ENCODE measurements at regions not wholly inside any gene's neighbourhood (a gene's known extent, or its start where the extent isn't known, plus 50 kb on each side); places are given as distances from the start of the nearest gene placed in this dataset.

DNA sequence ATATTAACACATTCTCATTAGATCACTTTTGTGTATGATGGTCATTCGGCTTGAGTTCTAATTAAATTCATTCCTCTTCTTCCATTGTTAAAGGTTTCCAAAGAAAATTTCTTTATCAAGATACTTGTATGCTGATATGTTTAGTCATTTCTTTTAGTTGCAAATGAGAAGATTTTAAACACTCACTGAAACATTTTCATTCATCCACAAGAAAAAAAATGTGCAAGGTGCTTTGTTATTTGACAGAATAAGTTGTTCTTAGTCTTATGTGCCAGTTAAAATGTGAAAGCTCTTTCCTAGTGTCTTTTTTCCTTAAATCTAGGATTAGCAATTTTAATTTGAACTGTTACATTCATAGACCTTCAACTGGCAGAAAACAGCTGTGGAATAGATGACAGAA lies 727.0 kb upstream of the NEGR1 start:
- H3K79me2 ChIP-seq (replicated peaks; ENCODE audit: insufficient read depth, low read length), result no peaks in the 10 kb centered on the region
- no peak overlapping the region for H3K9ac ChIP-seq (ENCODE audit: low read length)
- no peak overlapping the region for H3K27ac ChIP-seq (ENCODE audit: low read length)
- no peak overlapping the region for H2AFZ ChIP-seq (ENCODE audit: low read depth, low read length)
- H3F3A ChIP-seq (ENCODE audit: insufficient read depth, low read length, poor library complexity, severe bottlenecking), result no peaks in the 10 kb centered on the region
- no peaks in the 10 kb centered on the region for H3K9me2 ChIP-seq (ENCODE audit: insufficient read depth, low read length)
- H3K9me3 ChIP-seq (ENCODE audit: low read length), result no peaks in the 10 kb centered on the region
- TF ChIP-seq MXI1 (conservative IDR thresholded peaks at IDR 0.05; ENCODE audit: poor library complexity, severe bottlenecking), result no peak
- TF ChIP-seq EP300 (conservative IDR thresholded peaks at IDR 0.05; ENCODE audit: poor library complexity, severe bottlenecking), result no peak
- no peaks in the 10 kb centered on the region for H3K36me3 ChIP-seq (ENCODE audit: insufficient read depth, low read length)
- no peak overlapping the region for H3K4me2 ChIP-seq (ENCODE audit: low read length)
- H3K27me3 ChIP-seq (ENCODE audit: insufficient read depth, low read depth, low read length), result no peaks in the 10 kb centered on the region
- no peak overlapping the region for H3K4me3 ChIP-seq (ENCODE audit: low read length)
- H4K20me1 ChIP-seq (ENCODE audit: insufficient read depth), result no peaks in the 10 kb centered on the region

DNA sequence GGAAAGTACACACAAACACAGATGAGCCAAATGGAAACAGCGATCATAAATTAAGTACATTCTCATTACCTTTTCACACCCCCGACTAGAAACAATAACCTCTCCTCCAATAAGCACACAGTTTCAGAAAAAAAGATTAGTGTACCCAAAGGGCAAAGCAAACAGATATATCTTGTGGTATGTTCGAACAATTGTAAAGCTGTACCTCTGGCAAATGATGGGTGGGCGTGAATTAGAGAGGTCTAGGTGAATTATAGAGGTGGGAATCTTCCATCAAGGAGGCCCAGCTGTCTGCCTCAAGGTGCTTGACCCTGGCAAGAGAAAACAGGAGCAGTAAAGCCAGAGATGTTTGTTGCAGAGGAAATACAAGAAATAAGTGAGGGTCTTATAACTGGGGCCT lies 715.3 kb upstream of the NEGR1 start:
- no peak overlapping the region for H3K27ac ChIP-seq (ENCODE audit: low read length)
- H3K4me2 ChIP-seq (ENCODE audit: low read length), result no peak overlapping the region
- no peaks in the 10 kb centered on the region for H3F3A ChIP-seq (ENCODE audit: insufficient read depth, low read length, poor library complexity, severe bottlenecking)

More for the DNA sequence above, 715.3 kb upstream of the NEGR1 start:
- Histone ChIP-seq H3K9me3 (ENCODE audit: low read length) (no peaks in the 10 kb centered on the region), H3K36me3 (ENCODE audit: insufficient read depth, low read length) (no peaks in the 10 kb centered on the region), H3K79me2 (replicated peaks; ENCODE audit: insufficient read depth, low read length) (no peaks in the 10 kb centered on the region), H4K20me1 (ENCODE audit: insufficient read depth) (no peaks in the 10 kb centered on the region), H2AFZ (ENCODE audit: low read depth, low read length) (no peak overlapping the region), H3K4me3 (ENCODE audit: low read length) (no peak overlapping the region), H3K9me2 (ENCODE audit: insufficient read depth, low read length) (no peaks in the 10 kb centered on the region), H3K27me3 (ENCODE audit: insufficient read depth, low read depth, low read length) (no peaks in the 10 kb centered on the region), H3K9ac (ENCODE audit: low read length) (no peak overlapping the region)
- TF ChIP-seq RAD21 (conservative IDR thresholded peaks at IDR 0.05) (no peak), EP300 (conservative IDR thresholded peaks at IDR 0.05; ENCODE audit: poor library complexity, severe bottlenecking) (no peak), MXI1 (conservative IDR thresholded peaks at IDR 0.05; ENCODE audit: poor library complexity, severe bottlenecking) (no peak), POLR2AphosphoS5 (IDR thresholded peaks at IDR 0.05) (no peak), CTCF (IDR thresholded peaks at IDR 0.05; ENCODE audit: poor library complexity, severe bottlenecking) (no peak), REST (IDR thresholded peaks at IDR 0.05; ENCODE audit: borderline replicate concordance) (no peak), EZH2 (IDR thresholded peaks at IDR 0.05; ENCODE audit: borderline replicate concordance, insufficient read depth, low read length, poor library complexity, severe bottlenecking) (no peak), TAF1 (IDR thresholded peaks at IDR 0.05; ENCODE audit: low read depth) (no peak), SMC3 (conservative IDR thresholded peaks at IDR 0.05; ENCODE audit: poor library complexity) (no peak)
